Upper lobe of left lung (tissue), 4 donors: ENCODE measurements at regions not wholly inside any gene's neighbourhood (a gene's known extent, or its start where the extent isn't known, plus 50 kb on each side); places are given as distances from the start of the nearest gene placed in this dataset.

ENCODE experiments used
- POLR2A ChIP-seq, 4 donors: fragments of 450-650 bp; IDR thresholded peaks; one replicate each; pipeline ENCODE4 v1.5.1; 2016 to 2017; ENCODE audit warnings: antibody characterized with exemption in 4 of 4, mild to moderate bottlenecking in 2 of 4
- TF ChIP-seq, protein P1 (sequence below), 6 experiments: fragments of 450-650 bp in 4 of 6; fragments of 200-600 bp in 2 of 6; sonication (generic) in 2 of 6; IDR thresholded peaks; one replicate each; pipeline ENCODE4 v1.5.1; 2016 to 2019; ENCODE audit warnings: antibody characterized with exemption in 6 of 6

DNA sequence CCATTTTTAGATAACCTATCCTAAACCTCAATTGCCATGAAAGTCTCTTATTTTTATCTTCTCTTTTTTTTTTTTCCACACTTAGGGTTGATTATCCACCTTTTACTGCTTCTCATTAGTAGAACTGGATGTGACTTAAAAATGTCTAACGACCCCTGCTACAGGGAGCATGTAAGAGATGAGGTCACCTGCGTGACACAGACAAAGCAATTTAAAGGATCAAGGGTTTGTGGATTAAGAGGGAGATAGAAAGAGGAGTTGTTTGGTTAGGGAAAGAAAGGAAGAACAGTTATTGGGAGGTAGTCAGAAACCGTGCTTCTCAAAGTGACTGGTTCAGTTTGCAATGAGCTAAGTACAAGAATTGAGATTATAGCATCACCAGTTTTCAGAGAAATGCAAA is 239.1 kb downstream of the ALX1 start:
- no peak for TF ChIP-seq POLR2A (IDR thresholded peaks at IDR 0.05)
- TF ChIP-seq, protein P1, sequence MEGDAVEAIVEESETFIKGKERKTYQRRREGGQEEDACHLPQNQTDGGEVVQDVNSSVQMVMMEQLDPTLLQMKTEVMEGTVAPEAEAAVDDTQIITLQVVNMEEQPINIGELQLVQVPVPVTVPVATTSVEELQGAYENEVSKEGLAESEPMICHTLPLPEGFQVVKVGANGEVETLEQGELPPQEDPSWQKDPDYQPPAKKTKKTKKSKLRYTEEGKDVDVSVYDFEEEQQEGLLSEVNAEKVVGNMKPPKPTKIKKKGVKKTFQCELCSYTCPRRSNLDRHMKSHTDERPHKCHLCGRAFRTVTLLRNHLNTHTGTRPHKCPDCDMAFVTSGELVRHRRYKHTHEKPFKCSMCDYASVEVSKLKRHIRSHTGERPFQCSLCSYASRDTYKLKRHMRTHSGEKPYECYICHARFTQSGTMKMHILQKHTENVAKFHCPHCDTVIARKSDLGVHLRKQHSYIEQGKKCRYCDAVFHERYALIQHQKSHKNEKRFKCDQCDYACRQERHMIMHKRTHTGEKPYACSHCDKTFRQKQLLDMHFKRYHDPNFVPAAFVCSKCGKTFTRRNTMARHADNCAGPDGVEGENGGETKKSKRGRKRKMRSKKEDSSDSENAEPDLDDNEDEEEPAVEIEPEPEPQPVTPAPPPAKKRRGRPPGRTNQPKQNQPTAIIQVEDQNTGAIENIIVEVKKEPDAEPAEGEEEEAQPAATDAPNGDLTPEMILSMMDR (IDR thresholded peaks at IDR 0.05): no peak
